KMS-11 (cell line): ENCODE measurements at regions not wholly inside any gene's neighbourhood (a gene's known extent, or its start where the extent isn't known, plus 50 kb on each side); places are given as distances from the start of the nearest gene placed in this dataset.

Source experiments
- H2AFZ ChIP-seq: fragments of 200-600 bp; sonication (generic); 2 replicates; pipeline ENCODE4 v1.6.1; 2016; ENCODE audit warnings: antibody characterized with exemption, mixed run types, low read depth
- H3K27ac ChIP-seq: fragments of 200-600 bp; sonication (generic); 2 replicates; pipeline ENCODE4 v1.6.1; 2016; ENCODE audit warnings: mild to moderate bottlenecking, mixed run types
- H3K27me3 ChIP-seq: fragments of 200-600 bp; sonication (generic); 2 replicates; pipeline ENCODE4 v1.6.1; 2017; ENCODE audit warnings: mild to moderate bottlenecking, low read depth, mixed run types, moderate library complexity; ENCODE audit not compliant: insufficient read depth
- H3K36me3 ChIP-seq: fragments of 200-600 bp; sonication (generic); 2 replicates; pipeline ENCODE4 v1.6.1; 2017; ENCODE audit warnings: mild to moderate bottlenecking, mixed run types; ENCODE audit not compliant: insufficient read depth
- H3K4me1 ChIP-seq: fragments of 200-600 bp; sonication (generic); 2 replicates; pipeline ENCODE4 v1.6.1; 2016; ENCODE audit warnings: mild to moderate bottlenecking, low read depth, mixed run types; ENCODE audit not compliant: poor library complexity, severe bottlenecking
- H3K4me2 ChIP-seq: fragments of 200-600 bp; sonication (generic); 2 replicates; pipeline ENCODE4 v1.7.0; 2016; ENCODE audit warnings: mild to moderate bottlenecking, mixed run types
- H3K4me3 ChIP-seq: fragments of 200-600 bp; sonication (generic); IDR thresholded peaks from 2 replicates; pipeline ENCODE4 v1.6.1; 2017; ENCODE audit warnings: low read depth, low read length, mixed read lengths; ENCODE audit not compliant: insufficient read depth
- H3K79me2 ChIP-seq: fragments of 200-600 bp; sonication (generic); 2 replicates; pipeline ENCODE4 v1.6.1; 2016; ENCODE audit warnings: low read depth, mixed run types; ENCODE audit not compliant: insufficient read depth
- H3K9ac ChIP-seq: fragments of 200-600 bp; sonication (generic); 2 replicates; pipeline ENCODE4 v1.6.1; 2016; ENCODE audit warnings: mild to moderate bottlenecking, mixed run types
- H4K20me1 ChIP-seq: fragments of 200-600 bp; sonication (generic); 2 replicates; pipeline ENCODE4 v1.6.1; 2016; ENCODE audit warnings: mild to moderate bottlenecking, mixed run types; ENCODE audit not compliant: insufficient read depth
- TF ChIP-seq, protein P1 (sequence below): fragments of 200-600 bp; sonication (generic); conservative IDR thresholded peaks from 2 replicates; pipeline ENCODE4 v1.6.1; 2017; ENCODE audit warnings: low read depth, mild to moderate bottlenecking, antibody characterized with exemption, low read length, moderate library complexity, mixed read lengths

DNA sequence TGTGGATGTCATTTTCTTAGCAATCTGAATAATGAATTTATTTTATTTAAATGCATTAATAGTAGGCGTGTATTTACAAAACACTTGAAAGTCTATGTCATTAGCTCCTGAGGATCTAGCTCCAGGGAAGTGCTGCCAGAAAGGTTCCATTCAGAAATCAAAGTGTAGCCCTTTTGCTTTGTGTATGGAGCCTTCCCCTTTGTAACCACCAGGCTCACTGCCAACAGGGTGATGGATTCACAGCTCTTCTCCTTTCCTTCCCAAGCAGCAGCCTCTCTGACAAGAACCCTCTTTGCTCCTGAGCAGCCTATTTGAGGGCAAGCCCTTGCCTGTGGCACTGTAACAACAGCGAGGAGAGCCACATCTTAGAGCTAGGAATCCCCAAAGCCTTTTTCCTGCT, 286.0 kb upstream of the RASGEF1B start:
- Histone ChIP-seq H3K27me3 (no peaks in the 10 kb centered on the region), H3K9ac (no peak overlapping the region), H3K4me2 (no peak overlapping the region), H2AFZ (no peak overlapping the region), H3K4me1 (peaks cover 27% of the 10 kb centered on the region), H3K4me3 (no peak overlapping the region), H3K36me3 (no peaks in the 10 kb centered on the region), H3K27ac (no peak overlapping the region), H3K79me2 (no peaks in the 10 kb centered on the region), H4K20me1 (no peaks in the 10 kb centered on the region)
- TF ChIP-seq, protein P1, sequence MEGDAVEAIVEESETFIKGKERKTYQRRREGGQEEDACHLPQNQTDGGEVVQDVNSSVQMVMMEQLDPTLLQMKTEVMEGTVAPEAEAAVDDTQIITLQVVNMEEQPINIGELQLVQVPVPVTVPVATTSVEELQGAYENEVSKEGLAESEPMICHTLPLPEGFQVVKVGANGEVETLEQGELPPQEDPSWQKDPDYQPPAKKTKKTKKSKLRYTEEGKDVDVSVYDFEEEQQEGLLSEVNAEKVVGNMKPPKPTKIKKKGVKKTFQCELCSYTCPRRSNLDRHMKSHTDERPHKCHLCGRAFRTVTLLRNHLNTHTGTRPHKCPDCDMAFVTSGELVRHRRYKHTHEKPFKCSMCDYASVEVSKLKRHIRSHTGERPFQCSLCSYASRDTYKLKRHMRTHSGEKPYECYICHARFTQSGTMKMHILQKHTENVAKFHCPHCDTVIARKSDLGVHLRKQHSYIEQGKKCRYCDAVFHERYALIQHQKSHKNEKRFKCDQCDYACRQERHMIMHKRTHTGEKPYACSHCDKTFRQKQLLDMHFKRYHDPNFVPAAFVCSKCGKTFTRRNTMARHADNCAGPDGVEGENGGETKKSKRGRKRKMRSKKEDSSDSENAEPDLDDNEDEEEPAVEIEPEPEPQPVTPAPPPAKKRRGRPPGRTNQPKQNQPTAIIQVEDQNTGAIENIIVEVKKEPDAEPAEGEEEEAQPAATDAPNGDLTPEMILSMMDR, result no peak

DNA sequence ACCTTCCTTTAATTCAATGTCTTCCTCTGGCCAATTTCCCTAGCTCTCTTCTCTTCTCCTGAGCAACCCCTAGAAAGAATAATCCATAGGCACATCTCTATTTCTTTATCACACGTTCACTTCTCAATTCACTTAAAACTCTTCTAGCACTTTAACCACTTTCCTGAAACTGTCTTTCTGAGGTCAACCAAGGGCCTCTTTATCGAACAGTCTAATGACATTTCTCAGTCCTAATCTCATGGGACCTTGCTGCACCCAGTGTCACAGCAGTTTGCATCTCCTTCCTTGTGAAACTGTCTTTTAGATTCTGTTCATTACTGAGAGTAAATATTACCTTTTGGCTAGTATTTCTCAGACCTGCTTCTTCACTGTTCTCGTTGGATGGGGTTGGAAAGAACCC, 285.3 kb upstream of the RASGEF1B start:
- Histone ChIP-seq H2AFZ (no peak overlapping the region), H4K20me1 (no peaks in the 10 kb centered on the region), H3K4me3 (no peak overlapping the region), H3K9ac (no peak overlapping the region), H3K4me1 (peaks cover 27% of the 10 kb centered on the region), H3K79me2 (no peaks in the 10 kb centered on the region), H3K36me3 (no peaks in the 10 kb centered on the region), H3K27me3 (no peaks in the 10 kb centered on the region), H3K4me2 (peak overlapping the region; percentile 56), H3K27ac (no peak overlapping the region)
- TF ChIP-seq, protein P1, result no peak

DNA sequence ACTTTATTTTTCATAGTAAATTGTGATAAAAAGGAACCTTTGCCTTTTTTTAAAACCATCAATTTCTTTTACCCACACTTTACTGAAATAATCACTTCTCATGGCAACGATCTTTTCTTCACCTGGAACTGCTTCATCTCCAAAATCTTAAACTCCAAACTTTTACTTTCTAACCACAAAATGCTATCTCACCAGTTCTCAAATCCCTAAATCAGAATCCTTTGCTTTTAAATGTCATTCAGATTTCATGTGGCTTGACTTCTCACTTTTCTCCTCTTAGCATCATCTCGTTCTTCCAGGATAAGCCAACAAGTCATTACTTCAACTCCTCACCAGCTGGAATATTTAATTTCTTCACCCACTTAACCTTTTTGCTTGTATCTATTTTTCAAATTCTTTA, 284.3 kb upstream of the RASGEF1B start:
- Histone ChIP-seq H4K20me1 (no peaks in the 10 kb centered on the region), H2AFZ (no peak overlapping the region), H3K4me1 (peaks cover 27% of the 10 kb centered on the region), H3K4me3 (no peak overlapping the region), H3K79me2 (no peaks in the 10 kb centered on the region), H3K36me3 (no peaks in the 10 kb centered on the region), H3K4me2 (peak overlapping the region; percentile 56; the same call in 1 of the 2 replicates), H3K27ac (no peak overlapping the region), H3K27me3 (no peaks in the 10 kb centered on the region), H3K9ac (no peak overlapping the region)
- TF ChIP-seq, protein P1, result no peak

DNA sequence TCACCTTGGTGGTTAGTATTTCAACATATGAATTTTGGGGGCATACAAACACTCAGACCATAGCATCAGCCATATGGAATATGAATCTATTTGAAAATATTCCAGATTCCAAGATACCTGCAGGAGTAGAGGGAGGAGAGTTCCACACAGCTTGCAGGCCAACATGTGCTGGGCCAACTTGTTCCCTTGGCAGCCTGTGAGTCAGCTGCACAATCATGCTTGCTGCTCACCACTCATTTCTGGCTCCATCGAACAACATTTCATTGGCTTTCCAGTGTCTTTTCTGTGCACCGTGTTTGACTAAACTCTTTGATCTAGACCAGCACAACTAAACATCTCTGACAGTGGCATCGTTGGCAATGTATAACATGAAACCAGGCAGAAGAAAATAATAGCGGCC, 282.5 kb upstream of the RASGEF1B start:
- no peak overlapping the region for H3K4me3 ChIP-seq
- TF ChIP-seq, protein P1, result no peak
- H4K20me1 ChIP-seq, result no peaks in the 10 kb centered on the region
- H3K4me2 ChIP-seq, result no peak overlapping the region
- no peaks in the 10 kb centered on the region for H3K36me3 ChIP-seq
- H3K27ac ChIP-seq, result no peak overlapping the region
- no peaks in the 10 kb centered on the region for H3K79me2 ChIP-seq
- H3K4me1 ChIP-seq, result peaks cover 27% of the 10 kb centered on the region
- no peak overlapping the region for H2AFZ ChIP-seq
- H3K9ac ChIP-seq, result no peak overlapping the region
- H3K27me3 ChIP-seq, result no peaks in the 10 kb centered on the region
